Activated naive CD4-positive, alpha-beta T cell treated with anti-CD3 and anti-CD28 coated beads, Interleukin-2, amount 50 U/mL, for 72 hours (primary cell): ENCODE measurements at regions not wholly inside any gene's neighbourhood (a gene's known extent, or its start where the extent isn't known, plus 50 kb on each side); places are given as distances from the start of the nearest gene placed in this dataset.

Experiments used
- ATAC-seq, 2 donors: fragments of 150-1000 bp; cut with Tn5 transposase; 2 replicates each; pipeline ENCODE4 v1.10.0; 2021; ENCODE audit warnings: mild to moderate bottlenecking in 2 of 2, moderate library complexity in 2 of 2
- DNase-seq, 2 donors: peaks; one replicate each; pipeline ENCODE4 v3.0.0; 2021 to 2022; ENCODE audit warnings: low spot score in 2 of 2
- H3K27ac Mint-ChIP-seq, 2 donors: one replicate each; pipeline ENCODE4 v1.8.0; 2022; ENCODE audit warnings: mild to moderate bottlenecking in 2 of 2, mixed read lengths in 2 of 2
- H3K36me3 Mint-ChIP-seq, 2 donors: one replicate each; pipeline ENCODE4 v1.8.0; 2022; ENCODE audit warnings: mixed read lengths in 2 of 2
- H3K9me3 Mint-ChIP-seq, 2 donors: one replicate each; pipeline ENCODE4 v1.8.0; 2022; ENCODE audit warnings: mixed read lengths in 2 of 2

DNA sequence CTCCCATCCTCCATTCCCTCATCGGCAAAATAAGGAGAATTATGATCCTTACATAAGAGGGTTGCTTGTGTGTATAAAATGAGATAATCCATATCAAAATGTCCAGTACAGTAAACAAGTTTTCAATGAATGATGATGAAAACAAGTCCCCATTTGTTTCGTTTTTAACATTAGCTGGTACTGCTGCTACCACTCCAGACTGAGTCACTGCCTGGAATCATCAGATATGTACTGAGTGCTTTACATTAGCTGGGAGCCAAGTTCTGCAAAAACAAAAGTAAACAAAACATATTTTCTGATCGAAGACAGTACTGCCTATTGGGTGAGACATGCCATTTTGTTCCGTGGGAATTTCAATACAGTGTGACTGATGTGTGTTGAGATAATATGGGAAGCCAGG, 123.2 kb upstream of the IGFBP7 start:
- ATAC-seq = no peak
- DNase-seq = no peak
- Mint-ChIP-seq H3K27ac (no peak overlapping the region), H3K36me3 (no peaks in the 10 kb centered on the region), H3K9me3 (peaks cover 0 to 5% of the 10 kb centered on the region in 2 donors)

DNA sequence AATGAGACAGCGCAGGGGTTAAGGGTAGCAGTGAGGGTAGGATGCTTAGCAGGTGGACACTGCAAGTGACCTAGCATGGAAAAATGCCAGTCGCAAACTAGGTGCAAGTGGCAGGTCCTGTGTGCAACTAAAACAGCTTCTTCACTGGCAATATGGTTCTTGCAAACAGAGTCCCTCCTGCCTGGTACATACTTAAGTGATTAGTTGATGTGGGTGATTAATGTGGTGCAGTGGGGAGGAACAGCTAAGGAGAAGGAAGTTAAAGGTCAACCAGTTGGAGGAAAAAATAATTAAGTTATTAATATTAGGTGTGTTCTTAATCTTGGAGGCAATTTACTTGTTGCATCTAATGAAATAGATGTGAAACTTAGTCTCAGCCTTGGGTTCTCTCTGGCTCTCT, 121.6 kb upstream of the IGFBP7 start:
- DNase-seq (no peak), ATAC-seq (no peak)
- H3K36me3 Mint-ChIP-seq = no peaks in the 10 kb centered on the region
- peaks cover 5 to 6% of the 10 kb centered on the region in 2 donors for H3K9me3 Mint-ChIP-seq
- H3K27ac Mint-ChIP-seq = no peak overlapping the region

DNA sequence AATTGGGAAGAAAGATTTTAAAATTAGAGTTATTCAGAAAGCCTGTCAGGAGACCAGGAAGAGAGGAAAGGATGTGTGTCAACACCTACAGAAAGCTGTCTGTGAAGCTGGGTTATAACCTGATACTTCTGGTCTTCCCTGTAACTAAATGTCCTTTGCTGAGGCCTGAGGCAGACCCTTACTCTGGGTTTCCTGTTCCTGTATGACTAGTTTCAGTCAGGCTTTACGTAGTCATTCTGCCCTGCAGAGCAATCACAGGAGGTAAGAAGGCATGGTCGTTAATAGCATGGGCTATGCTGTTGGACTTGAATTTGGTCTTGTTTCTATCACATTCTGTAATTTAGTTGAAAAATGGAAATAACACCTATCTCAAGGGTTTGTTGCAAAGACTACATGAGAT, 110.5 kb upstream of the IGFBP7 start:
- no peak for DNase-seq

DNA sequence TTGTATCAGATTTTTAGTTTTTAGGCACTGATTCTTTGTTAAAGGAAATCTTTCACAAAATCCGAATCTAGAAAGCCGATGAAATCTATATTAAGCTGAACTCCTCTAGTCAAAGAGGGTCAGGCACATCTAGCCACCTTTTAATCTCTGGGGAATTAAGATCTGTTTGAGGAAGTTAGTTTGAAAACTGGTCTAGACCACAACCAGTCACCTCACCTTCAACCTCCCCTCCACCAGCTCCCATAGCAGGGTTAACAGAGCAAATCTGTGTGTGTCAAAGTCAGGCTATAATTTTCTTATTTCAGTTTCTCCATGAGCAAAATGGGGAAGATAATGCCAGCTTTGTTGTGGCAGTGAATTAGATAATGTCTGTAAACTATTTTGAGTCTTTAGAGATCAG, 110.0 kb upstream of the IGFBP7 start:
- ATAC-seq (no peak), DNase-seq (no peak)
- H3K36me3 Mint-ChIP-seq = no peaks in the 10 kb centered on the region
- no peaks in the 10 kb centered on the region for H3K9me3 Mint-ChIP-seq
- H3K27ac Mint-ChIP-seq = no peak overlapping the region

More for the DNA sequence above, 110.5 kb upstream of the IGFBP7 start:
- Mint-ChIP-seq H3K9me3 (no peaks in the 10 kb centered on the region), H3K27ac (no peak overlapping the region), H3K36me3 (no peaks in the 10 kb centered on the region)
- ATAC-seq = no peak

DNA sequence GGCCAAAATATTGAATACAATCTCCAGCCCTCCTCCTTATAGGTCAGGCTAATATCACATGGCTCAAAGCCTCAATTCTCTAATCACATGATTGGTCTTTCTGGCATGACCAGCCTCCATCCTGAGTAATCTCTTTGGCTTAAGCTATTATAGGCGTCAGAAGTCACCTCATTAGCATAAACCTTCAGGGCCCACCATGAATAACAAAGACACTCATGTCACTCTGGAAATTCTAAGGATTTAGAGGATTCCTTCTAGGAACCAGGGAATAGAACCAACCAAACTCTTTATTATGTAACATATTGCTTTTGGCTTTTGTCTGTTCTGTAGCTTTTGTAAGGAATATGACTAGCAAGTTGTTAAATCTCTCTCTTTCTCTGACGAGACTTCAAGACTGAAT, 109.2 kb upstream of the IGFBP7 start:
- Mint-ChIP-seq H3K9me3 (no peaks in the 10 kb centered on the region), H3K27ac (no peak overlapping the region)

DNA sequence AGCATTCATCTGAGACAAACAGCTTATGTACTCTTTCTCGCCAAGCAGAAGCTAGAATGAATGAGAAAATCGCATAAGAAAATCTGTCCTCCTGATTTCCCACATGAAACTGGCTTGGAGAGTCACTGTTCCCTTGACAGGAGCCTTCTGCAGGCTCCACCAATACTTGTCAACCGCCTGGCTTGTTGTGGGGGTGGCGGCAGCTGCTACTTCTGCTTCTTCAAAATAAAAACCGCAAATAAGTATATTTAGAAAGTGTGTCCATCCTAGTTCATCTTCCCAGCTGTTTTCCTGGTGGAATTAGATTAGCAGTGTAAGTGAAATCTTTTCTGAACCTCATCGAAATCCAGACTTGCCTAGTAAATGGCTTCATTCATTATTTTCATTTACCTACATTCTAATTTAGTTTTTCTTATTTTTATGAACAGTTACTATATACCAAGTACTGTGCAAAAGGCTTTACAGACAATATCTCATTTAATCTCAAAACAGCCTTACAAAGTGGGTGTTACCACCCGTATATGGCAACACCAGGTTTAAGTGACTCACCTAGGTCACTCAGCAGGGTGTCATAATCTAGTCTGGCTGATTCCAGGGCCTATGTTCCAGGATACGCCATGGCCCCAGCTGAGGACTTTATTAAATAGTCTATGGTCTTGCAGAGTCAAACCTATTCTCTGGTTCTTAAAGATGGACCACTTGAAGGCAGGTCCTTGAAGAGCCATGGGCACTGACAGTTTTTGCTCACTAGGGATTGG, 104.6 kb upstream of the IGFBP7 start:
- DNase-seq (no peak), ATAC-seq (no peak)
- no peaks in the 10 kb centered on the region for H3K36me3 Mint-ChIP-seq
- no peak overlapping the region for H3K27ac Mint-ChIP-seq
- H3K9me3 Mint-ChIP-seq = no peaks in the 10 kb centered on the region

More for the DNA sequence above, 109.2 kb upstream of the IGFBP7 start:
- no peaks in the 10 kb centered on the region for H3K36me3 Mint-ChIP-seq
- DNase-seq (no peak), ATAC-seq (no peak)

DNA sequence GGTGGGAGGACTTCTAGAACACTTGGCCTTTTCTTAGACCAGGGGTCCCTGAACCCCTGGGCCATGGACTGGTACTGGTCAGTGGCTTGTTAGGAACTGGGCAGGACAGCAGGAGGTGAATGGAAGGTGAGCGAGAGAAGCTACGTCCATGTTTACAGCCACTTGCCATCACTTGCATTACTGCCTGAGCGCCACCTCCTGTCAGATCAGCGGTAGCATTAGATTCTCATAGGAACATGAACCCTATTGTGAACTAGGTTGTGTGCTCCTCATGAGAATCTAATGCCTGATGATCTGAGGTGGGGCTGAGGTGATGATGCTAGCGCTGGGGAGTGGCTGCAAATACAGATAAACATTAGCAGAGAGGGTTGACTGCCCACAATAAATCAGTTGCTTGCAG, 100.9 kb upstream of the IGFBP7 start:
- Mint-ChIP-seq H3K9me3 (no peaks in the 10 kb centered on the region), H3K27ac (no peak overlapping the region), H3K36me3 (no peaks in the 10 kb centered on the region)
- ATAC-seq (no peak), DNase-seq (no peak)

DNA sequence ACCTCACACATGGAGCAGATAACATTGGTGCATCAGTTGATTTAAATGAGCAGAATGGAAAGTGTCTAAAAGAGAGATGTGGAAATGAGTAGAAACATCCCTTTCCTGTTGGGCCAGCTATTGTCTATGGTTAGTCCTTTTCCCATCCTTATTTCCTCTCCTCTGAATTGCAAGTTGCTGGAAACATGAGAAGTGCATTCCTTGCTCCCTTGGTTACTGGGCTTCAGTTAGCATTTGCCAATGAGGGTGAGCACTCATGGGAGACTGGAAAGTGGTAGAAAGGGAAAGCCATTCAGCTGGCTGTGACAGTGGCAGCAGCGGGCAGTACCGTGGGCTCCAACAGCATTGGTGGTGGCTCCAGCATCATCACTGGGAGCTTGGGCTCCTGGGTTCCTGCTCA, 96.0 kb upstream of the IGFBP7 start:
- Mint-ChIP-seq H3K36me3 (no peaks in the 10 kb centered on the region), H3K9me3 (no peaks in the 10 kb centered on the region), H3K27ac (no peak overlapping the region)
- DNase-seq = no peak
- no peak for ATAC-seq

DNA sequence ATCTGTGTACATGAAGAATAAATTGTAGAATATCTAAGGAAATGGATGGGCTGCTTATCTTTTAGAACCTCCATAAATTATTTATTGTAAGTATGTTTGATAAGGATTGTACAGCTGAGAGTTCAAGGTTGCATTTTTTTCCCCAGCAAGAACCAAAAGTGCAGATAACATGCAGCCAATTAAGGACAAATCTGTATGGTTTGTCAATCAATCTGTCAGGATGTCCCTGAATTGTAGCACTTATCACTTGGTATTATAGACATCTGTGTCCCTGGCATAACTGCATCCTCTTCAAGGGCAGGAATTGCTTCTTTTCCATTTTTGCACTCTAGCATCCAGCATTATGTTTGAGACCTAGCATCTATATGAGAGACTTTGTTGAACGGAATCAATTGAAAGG, 95.4 kb upstream of the IGFBP7 start:
- Mint-ChIP-seq H3K27ac (no peak overlapping the region), H3K36me3 (no peaks in the 10 kb centered on the region), H3K9me3 (no peaks in the 10 kb centered on the region)
- ATAC-seq = no peak
- no peak for DNase-seq

DNA sequence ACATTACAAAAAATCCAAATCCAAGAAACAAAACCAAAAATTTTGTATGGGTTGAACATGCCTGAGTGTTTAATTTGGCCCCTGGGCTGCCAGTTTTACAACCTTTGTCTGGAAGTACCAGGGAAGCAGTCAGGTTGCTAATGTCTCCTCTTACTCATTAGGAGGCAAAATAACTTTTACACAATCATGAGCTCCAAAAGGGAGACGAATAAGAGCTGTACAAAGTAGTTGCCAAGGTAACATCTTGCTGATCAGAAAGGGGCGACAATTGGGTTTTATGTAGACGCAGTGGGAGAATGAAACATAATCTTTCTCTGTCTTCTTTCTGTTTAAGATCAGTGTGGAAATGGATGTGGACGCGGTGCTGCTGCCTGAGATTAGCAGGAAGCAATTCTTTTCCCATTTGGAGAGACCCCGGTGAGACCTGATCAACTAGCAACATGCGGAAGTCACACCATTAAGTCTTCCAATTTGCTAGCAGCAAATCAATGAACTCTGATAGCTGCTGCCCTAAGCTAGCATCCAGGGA, 90.7 kb upstream of the IGFBP7 start:
- no peak overlapping the region for H3K27ac Mint-ChIP-seq
- H3K9me3 Mint-ChIP-seq = no peaks in the 10 kb centered on the region
- ATAC-seq = no peak
- no peaks in the 10 kb centered on the region for H3K36me3 Mint-ChIP-seq
- DNase-seq = no peak

DNA sequence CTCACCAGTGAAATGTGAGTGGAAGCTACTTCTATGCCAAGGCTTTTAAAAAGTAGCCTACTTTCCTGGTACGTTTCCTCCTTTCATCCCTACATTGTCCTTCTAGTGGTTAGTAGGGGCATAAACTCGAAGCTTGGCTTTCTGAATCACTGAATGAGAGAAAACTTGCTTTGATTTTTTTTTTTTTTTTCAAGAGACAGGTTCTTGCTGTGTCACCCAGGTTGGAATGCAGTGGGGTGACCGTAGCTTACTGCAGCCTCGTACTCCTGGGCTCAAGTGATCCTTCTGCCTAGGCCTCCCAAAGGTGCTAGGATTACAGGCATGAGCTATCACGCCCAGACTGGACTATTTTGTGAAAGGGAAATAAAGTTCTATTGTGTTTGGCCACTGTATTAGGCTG, 89.1 kb upstream of the IGFBP7 start:
- H3K36me3 Mint-ChIP-seq = no peaks in the 10 kb centered on the region
- DNase-seq (no peak), ATAC-seq (no peak)
- H3K27ac Mint-ChIP-seq = no peak overlapping the region
- no peaks in the 10 kb centered on the region for H3K9me3 Mint-ChIP-seq

DNA sequence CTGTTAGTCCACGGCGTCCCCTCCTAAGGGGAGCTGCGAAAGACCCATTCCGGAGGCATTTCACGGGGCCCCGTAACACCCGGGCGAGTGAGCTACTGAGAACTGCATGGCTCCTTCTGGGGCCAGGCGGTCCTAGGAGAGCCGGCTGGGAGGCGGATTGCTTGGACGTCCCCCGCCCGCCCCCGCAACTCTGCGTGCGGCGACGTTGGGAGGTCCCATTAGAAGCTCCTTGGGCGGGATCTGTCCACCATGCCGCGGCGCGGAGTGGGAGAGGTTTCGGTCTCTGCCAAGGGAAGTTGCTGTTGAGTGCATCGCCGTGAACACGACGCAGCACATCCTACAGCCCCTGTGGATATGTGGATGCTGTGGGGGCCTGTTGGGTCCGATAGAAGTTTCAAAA, 85.4 kb upstream of the IGFBP7 start:
- Mint-ChIP-seq H3K27ac (no peak overlapping the region), H3K9me3 (no peaks in the 10 kb centered on the region), H3K36me3 (no peaks in the 10 kb centered on the region)
- ATAC-seq (no peak), DNase-seq (no peak)

DNA sequence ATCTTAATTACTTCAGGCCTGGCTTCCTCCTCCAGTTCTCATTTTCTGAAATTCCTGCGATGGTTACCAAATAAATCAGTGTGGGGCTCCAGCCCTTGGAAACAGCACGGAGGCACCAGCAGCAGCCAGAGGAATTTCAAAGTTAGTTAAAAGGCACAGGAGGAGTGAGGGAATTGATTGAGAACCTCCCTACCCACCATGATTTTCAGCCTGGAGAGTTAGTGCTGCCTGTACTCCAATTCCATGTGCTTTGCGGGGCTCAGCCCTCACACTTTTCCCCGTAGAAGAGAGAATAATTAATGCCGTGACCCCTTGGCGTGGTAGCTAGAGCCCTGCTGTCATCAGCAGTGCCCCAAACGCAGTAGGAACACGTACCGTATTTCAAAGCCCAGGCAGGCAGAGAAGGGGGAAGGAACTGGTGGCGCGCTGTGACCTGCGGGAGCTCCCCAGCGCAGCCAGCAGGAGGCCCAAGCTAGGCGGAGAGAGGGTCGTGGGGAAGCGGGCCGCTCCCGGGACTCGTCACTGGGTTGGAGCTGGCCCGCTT, 84.0 kb upstream of the IGFBP7 start:
- no peaks in the 10 kb centered on the region for H3K36me3 Mint-ChIP-seq
- no peak for ATAC-seq
- DNase-seq = no peak
- no peak overlapping the region for H3K27ac Mint-ChIP-seq
- no peaks in the 10 kb centered on the region for H3K9me3 Mint-ChIP-seq

DNA sequence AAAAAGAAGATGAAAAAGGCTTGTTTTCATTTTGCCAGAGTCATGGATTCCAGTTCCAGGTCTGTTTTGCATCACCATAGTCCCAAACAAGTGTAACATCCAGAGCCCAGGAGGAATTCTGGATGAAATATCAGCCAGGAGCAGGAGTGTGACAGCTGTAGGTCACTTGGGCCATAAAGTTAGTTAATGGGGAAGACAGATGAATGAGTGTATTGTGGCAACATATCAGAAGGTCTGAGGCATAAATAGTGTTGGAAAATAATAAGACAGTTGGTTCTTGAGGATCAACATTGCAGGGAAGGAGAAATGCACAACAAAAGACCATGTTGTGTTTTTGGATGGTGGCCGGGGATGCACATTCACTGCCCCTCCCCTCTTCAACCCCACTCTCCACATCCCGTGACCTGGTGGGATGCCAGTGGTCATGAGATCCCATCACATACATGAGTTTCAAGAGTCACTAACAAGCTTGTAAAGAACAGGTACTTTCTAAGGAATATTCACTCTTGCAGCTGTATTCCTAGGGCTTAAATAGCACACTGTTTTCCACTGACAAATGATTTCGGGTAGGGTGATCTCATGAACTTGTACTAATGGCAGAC, 83.1 kb upstream of the IGFBP7 start:
- DNase-seq (no peak), ATAC-seq (no peak)
- H3K9me3 Mint-ChIP-seq = no peaks in the 10 kb centered on the region
- no peak overlapping the region for H3K27ac Mint-ChIP-seq
- H3K36me3 Mint-ChIP-seq = no peaks in the 10 kb centered on the region

DNA sequence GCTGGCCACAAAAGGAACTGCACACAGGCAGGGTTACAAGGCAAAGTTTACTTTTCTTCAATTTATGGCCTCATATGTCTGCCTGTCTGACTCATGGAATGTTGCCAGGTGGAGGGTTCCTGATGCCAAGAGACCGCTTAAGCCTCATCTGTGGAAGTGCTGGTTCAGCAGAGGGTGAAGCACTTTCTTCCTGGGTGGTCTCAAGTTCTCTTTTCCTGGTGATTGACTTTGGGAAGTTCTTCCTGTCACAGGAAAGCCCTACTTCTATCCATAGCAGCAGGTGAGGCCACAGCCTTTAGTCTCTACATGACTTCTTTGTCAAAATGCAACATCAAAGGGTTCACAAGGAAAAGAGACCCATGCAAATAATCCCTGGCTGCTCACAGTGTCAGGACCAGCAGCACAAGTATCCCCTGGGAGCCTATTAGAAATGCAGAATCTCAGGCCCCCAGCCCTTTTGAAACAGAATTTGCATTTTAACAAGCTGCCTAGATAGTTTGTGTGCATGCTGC, 81.4 kb upstream of the IGFBP7 start:
- no peak for ATAC-seq
- Mint-ChIP-seq H3K9me3 (no peaks in the 10 kb centered on the region), H3K36me3 (no peaks in the 10 kb centered on the region), H3K27ac (no peak overlapping the region)
- no peak for DNase-seq

DNA sequence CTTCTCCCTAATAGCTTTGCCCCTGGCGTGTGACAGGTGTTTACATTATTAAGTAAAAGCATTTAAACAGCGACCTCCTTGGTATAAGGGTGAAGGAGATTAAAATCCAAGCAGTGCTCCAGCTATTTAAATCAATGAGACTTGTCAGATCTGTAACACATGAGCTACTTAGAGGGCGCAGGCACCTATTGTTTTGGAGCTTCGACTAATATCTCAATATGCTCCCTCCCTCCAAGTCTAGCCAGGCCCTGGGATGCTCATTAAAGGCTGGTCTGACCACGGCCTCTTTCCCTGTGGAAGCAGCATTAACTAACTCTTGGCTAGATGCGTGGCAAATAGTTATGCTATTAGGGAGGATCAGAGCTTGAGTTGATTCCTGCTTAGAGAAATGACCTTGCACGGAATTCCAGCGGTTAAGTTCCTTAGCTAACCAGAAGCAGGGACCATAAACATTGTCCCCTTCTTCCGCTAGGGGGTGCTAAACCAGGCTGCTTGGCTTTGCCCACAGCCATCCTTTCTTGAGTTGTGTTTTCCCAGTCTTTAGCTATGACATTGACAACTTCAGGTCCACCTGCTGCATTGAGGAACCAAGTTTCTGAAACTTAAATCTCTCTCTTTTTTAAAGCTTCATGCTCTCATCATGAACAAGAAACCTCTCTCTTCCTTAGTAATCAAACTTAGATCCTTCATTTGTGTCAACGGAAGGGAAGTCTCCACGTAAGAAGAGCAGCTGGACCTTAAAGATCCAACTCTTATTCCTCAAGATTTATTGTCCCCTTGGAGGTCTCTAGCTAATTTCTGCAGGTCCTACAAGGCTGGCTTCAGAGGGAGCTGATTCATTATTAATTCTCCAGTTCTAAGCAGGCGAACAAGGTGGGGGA, 80.7 kb upstream of the IGFBP7 start:
- H3K36me3 Mint-ChIP-seq = no peaks in the 10 kb centered on the region
- DNase-seq = peak in 1 of 2 donors; percentile 45
- no peak overlapping the region for H3K27ac Mint-ChIP-seq
- H3K9me3 Mint-ChIP-seq = no peaks in the 10 kb centered on the region
- no peak for ATAC-seq

DNA sequence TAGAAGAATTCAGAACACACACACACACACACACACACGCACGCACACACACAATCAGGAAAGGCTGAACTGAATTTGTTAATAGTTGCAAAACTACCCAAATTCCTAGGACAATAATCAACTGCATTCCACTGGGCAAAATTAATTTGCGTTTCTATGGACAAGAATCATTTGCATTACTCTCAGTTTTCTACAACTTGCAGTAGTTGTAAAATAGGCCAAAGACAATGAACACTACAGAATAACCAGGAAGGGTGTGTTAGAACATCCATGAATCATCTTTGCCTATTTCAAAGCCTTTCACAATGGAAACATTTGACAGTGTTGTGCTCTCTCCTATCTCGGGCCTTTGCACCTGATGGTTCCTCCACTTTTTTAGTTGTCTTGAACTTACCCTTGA, 77.1 kb upstream of the IGFBP7 start:
- no peaks in the 10 kb centered on the region for H3K36me3 Mint-ChIP-seq
- no peak overlapping the region for H3K27ac Mint-ChIP-seq
- ATAC-seq (no peak), DNase-seq (no peak)
- H3K9me3 Mint-ChIP-seq = no peaks in the 10 kb centered on the region
